Ovary (tissue), 3 donors: ENCODE measurements at regions not wholly inside any gene's neighbourhood (a gene's known extent, or its start where the extent isn't known, plus 50 kb on each side); places are given as distances from the start of the nearest gene placed in this dataset.

Experiments used
- POLR2A ChIP-seq: fragments of 450-650 bp; IDR thresholded peaks from one replicate; pipeline ENCODE4 v1.6.1; 2017; ENCODE audit warnings: antibody characterized with exemption, mild to moderate bottlenecking, moderate library complexity
- TF ChIP-seq, protein P1 (sequence below), 3 donors: fragments of 450-650 bp in 2 of 3; fragments of 200-600 bp in 1 of 3; IDR thresholded peaks; one replicate each; pipeline versions ENCODE4 v1.5.1 to v1.8.0; 2016 to 2022; ENCODE audit warnings: antibody characterized with exemption in 3 of 3, mild to moderate bottlenecking in 1 of 3
- donor health status: DM: no; HTN: no; CAD: no.

DNA sequence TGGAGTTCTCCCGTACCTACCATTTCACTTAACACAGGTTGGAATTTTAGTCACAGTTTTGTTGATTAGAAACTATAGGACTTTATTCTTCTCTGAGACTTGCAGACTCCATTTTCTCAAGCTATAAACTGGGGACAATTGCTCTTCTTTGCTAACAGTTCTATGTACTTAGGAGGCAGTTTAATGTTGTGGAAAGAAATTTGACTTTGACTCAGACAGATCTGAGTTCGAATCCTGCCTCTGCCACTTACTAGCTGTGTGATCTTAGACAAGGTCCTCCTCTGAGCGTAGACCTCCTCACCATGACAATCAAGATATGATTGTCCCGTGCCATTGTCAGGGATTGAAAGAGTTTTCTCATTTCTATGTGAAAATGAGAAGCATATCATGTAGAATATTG, 196.4 kb upstream of the HES1 start:
- TF ChIP-seq POLR2A: no peak
- TF ChIP-seq, protein P1, sequence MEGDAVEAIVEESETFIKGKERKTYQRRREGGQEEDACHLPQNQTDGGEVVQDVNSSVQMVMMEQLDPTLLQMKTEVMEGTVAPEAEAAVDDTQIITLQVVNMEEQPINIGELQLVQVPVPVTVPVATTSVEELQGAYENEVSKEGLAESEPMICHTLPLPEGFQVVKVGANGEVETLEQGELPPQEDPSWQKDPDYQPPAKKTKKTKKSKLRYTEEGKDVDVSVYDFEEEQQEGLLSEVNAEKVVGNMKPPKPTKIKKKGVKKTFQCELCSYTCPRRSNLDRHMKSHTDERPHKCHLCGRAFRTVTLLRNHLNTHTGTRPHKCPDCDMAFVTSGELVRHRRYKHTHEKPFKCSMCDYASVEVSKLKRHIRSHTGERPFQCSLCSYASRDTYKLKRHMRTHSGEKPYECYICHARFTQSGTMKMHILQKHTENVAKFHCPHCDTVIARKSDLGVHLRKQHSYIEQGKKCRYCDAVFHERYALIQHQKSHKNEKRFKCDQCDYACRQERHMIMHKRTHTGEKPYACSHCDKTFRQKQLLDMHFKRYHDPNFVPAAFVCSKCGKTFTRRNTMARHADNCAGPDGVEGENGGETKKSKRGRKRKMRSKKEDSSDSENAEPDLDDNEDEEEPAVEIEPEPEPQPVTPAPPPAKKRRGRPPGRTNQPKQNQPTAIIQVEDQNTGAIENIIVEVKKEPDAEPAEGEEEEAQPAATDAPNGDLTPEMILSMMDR (IDR thresholded peaks at IDR 0.05): no peak
